GM23338 (cell line): ENCODE measurements at regions not wholly inside any gene's neighbourhood (a gene's known extent, or its start where the extent isn't known, plus 50 kb on each side); places are given as distances from the start of the nearest gene placed in this dataset.
A peak's percentile ranks its signal among the peaks of the same experiment; 100 is the strongest.

Experiments
- CREB1 ChIP-seq: fragments of 250-450 bp; sonication (Bioruptor Pico); IDR thresholded peaks from 2 replicates; pipeline ENCODE4 v1.5.0; 2020; ENCODE audit warnings: low read depth, mild to moderate bottlenecking, moderate library complexity
- CTCF ChIP-seq, 2 experiments: fragments of 200-600 bp in 1 of 2; sonication (generic) in 1 of 2; conservative IDR thresholded peaks; 2 replicates each; pipeline versions ENCODE4 v1.5.1 to v1.6.1; 2016 to 2017; ENCODE audit warnings: antibody characterized with exemption in 2 of 2, low read depth in 2 of 2, mild to moderate bottlenecking in 2 of 2, moderate library complexity in 1 of 2
- EZH2 ChIP-seq: fragments of 200-600 bp; sonication (generic); IDR thresholded peaks from one replicate; pipeline ENCODE4 v1.8.0; 2017; ENCODE audit warnings: antibody characterized with exemption, mild to moderate bottlenecking, low read depth; ENCODE audit not compliant: unreplicated experiment
- EZH2phosphoT487 ChIP-seq: fragments of 200-600 bp; sonication (generic); IDR thresholded peaks from one replicate; pipeline ENCODE4 v1.8.1; 2018; ENCODE audit warnings: antibody characterized with exemption; ENCODE audit not compliant: unreplicated experiment
- JUNB ChIP-seq: IDR thresholded peaks from one replicate; pipeline ENCODE4 v1.6.1; 2016; ENCODE audit warnings: antibody characterized with exemption; ENCODE audit not compliant: unreplicated experiment
- NANOG ChIP-seq: IDR thresholded peaks from 2 replicates; pipeline ENCODE4 v1.6.1; 2016; ENCODE audit warnings: antibody characterized with exemption, borderline replicate concordance
- POLR2AphosphoS5 ChIP-seq: IDR thresholded peaks from 2 replicates; pipeline ENCODE4 v1.6.1; 2016; ENCODE audit warnings: antibody characterized with exemption, low read depth
- STAT1 ChIP-seq: IDR thresholded peaks from one replicate; pipeline ENCODE4 v1.6.1; 2016; ENCODE audit warnings: antibody characterized with exemption; ENCODE audit not compliant: unreplicated experiment
- ZNF331 ChIP-seq: fragments of 250-450 bp; sonication (Bioruptor Pico); IDR thresholded peaks from 2 replicates; pipeline ENCODE4 v1.5.0; 2020; ENCODE audit warnings: low read depth, mild to moderate bottlenecking, moderate library complexity
- TF ChIP-seq, protein P1 (sequence below): IDR thresholded peaks from one replicate; pipeline ENCODE4 v1.6.1; 2018; ENCODE audit warnings: antibody characterized with exemption; ENCODE audit not compliant: unreplicated experiment

DNA sequence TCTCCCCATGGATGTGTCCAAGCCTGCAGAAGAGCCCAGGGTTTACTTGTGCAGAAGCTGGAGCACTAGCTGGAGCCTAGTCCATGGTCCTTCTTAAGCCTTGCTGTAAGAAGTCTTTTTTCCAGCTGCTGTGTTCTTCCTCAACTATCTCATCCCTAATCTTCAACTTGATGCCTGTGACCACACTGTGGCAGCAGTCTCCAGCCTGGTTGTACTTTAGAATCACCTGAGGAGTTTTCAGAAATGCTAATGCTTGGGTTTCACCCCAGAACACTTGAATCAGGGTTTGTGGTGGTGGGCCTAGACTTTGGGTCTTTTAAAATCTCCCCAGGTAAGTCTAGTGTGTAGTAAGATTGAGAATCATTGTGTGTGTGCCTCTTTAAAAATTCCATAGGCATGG, 173.6 kb downstream of the ADCYAP1 start:
- TF ChIP-seq CTCF (conservative IDR thresholded peaks at IDR 0.05; ENCODE audit: low read depth in 2 of 2) (peak; percentile 32 to 56), EZH2phosphoT487 (no peak), CREB1 (no peak), STAT1 (no peak), EZH2 (no peak), NANOG (no peak), POLR2AphosphoS5 (no peak), JUNB (no peak), ZNF331 (CRISPR knock-in tag) (no peak)
- TF ChIP-seq, protein P1, sequence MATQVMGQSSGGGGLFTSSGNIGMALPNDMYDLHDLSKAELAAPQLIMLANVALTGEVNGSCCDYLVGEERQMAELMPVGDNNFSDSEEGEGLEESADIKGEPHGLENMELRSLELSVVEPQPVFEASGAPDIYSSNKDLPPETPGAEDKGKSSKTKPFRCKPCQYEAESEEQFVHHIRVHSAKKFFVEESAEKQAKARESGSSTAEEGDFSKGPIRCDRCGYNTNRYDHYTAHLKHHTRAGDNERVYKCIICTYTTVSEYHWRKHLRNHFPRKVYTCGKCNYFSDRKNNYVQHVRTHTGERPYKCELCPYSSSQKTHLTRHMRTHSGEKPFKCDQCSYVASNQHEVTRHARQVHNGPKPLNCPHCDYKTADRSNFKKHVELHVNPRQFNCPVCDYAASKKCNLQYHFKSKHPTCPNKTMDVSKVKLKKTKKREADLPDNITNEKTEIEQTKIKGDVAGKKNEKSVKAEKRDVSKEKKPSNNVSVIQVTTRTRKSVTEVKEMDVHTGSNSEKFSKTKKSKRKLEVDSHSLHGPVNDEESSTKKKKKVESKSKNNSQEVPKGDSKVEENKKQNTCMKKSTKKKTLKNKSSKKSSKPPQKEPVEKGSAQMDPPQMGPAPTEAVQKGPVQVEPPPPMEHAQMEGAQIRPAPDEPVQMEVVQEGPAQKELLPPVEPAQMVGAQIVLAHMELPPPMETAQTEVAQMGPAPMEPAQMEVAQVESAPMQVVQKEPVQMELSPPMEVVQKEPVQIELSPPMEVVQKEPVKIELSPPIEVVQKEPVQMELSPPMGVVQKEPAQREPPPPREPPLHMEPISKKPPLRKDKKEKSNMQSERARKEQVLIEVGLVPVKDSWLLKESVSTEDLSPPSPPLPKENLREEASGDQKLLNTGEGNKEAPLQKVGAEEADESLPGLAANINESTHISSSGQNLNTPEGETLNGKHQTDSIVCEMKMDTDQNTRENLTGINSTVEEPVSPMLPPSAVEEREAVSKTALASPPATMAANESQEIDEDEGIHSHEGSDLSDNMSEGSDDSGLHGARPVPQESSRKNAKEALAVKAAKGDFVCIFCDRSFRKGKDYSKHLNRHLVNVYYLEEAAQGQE: no peak
